ENCODE measurements at regions not wholly inside any gene's neighbourhood (a gene's known extent, or its start where the extent isn't known, plus 50 kb on each side); places are given as distances from the start of the nearest gene placed in this dataset.

GRCh38 chr6:112401083-112401482, 54.0 kb downstream of the RFPL4B start:
- Histone ChIP-seq H3K27me3 (no peaks in the 10 kb centered on the region), H3K36me3 (no peaks in the 10 kb centered on the region), H3K27ac (no peak overlapping the region), H3K4me3 (no peak overlapping the region), H3K4me1 (no peaks in the 10 kb centered on the region), H3K9me3 (peaks cover 0 to 39% (median 9%) of the 10 kb centered on the region in 11 donors)
- no peak for DNase-seq
- TF ChIP-seq CTCF (IDR thresholded peaks at IDR 0.05): no peak
- intact Hi-C loops (cut with DNase I): no loop called here
- 92 to 97% methylated on average over 1 of the region's 1 CpG for WGBS, 2 donors
- ATAC-seq: no peak

GRCh38 chr6:112407101-112407590, 60.0 kb downstream of the RFPL4B start:
- H3K27me3 ChIP-seq: no peaks in the 10 kb centered on the region
- no peak for TF ChIP-seq CTCF (IDR thresholded peaks at IDR 0.05)
- no peak overlapping the region for H3K4me3 ChIP-seq
- DNase-seq (no peak), ATAC-seq (no peak)
- H3K27ac ChIP-seq: no peak overlapping the region
- intact Hi-C loops (cut with DNase I): no loop called here
- no peaks in the 10 kb centered on the region for H3K4me1 ChIP-seq
- no peaks in the 10 kb centered on the region for H3K9me3 ChIP-seq
- no peaks in the 10 kb centered on the region for H3K36me3 ChIP-seq
- WGBS, 2 donors: 88 to 91% methylated on average over 9 of the region's 9 CpGs

GRCh38 chr6:112408522-112408921, 61.4 kb downstream of the RFPL4B start:
- no peaks in the 10 kb centered on the region for H3K4me1 ChIP-seq
- no peak for TF ChIP-seq CTCF (IDR thresholded peaks at IDR 0.05)
- WGBS, 2 donors: 93 to 96% methylated on average over 10 of the region's 10 CpGs
- DNase-seq (no peak), ATAC-seq (no peak)
- no peaks in the 10 kb centered on the region for H3K36me3 ChIP-seq
- H3K9me3 ChIP-seq: no peaks in the 10 kb centered on the region
- H3K4me3 ChIP-seq: no peak overlapping the region
- H3K27ac ChIP-seq: no peak overlapping the region
- no peaks in the 10 kb centered on the region for H3K27me3 ChIP-seq
- intact Hi-C loops (cut with DNase I): no loop called here

GRCh38 chr6:112409311-112409710, 62.2 kb downstream of the RFPL4B start:
- Histone ChIP-seq H3K4me1 (no peaks in the 10 kb centered on the region), H3K4me3 (no peak overlapping the region), H3K27me3 (no peaks in the 10 kb centered on the region), H3K9me3 (no peaks in the 10 kb centered on the region), H3K27ac (no peak overlapping the region), H3K36me3 (no peaks in the 10 kb centered on the region)
- DNase-seq (no peak), ATAC-seq (no peak)
- 54 to 57% methylated on average over 2 of the region's 2 CpGs for WGBS, 2 donors
- intact Hi-C loops (cut with DNase I): no loop called here
- no peak for TF ChIP-seq CTCF (IDR thresholded peaks at IDR 0.05)
